ENCODE measurements at regions not wholly inside any gene's neighbourhood (a gene's known extent, or its start where the extent isn't known, plus 50 kb on each side); places are given as distances from the start of the nearest gene placed in this dataset.

DNA sequence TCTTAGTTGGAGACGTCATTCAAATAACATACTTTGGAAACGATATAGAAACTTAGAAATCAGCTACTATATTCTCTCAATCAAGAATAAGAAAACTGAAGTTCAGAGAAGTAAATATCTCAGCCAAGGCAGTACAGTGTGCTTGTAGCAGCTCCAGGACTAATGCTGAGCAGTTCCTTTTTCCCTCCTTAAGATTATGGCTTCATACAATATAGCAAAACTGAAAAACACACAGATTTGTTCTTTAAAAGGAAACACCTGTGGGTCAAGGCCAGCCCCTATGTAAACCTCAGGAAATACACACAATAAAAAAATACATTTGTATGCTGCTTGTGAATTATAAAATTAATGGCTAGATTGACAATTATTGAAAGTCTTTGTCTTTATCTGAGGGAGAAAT, 212.7 kb upstream of the EDNRB start:
- intact Hi-C loops (cut with DNase I), result no loop called here
- no peak overlapping the region for H3K4me3 ChIP-seq
- no peaks in the 10 kb centered on the region for H3K36me3 ChIP-seq
- H3K27ac ChIP-seq, result no peak overlapping the region
- 38% methylated on average over 2 of the region's 2 CpGs for WGBS (ENCODE audit: insufficient coverage, low coverage, low lambda C conversion rate, missing lambda C conversion rate)
- DNase-seq, result no peak
- no peaks in the 10 kb centered on the region for H3K27me3 ChIP-seq
- no peaks in the 10 kb centered on the region for H3K9me3 ChIP-seq
- ATAC-seq, result no peak
- TF ChIP-seq POLR2A (IDR thresholded peaks at IDR 0.05), result no peak
- TF ChIP-seq, protein P1, sequence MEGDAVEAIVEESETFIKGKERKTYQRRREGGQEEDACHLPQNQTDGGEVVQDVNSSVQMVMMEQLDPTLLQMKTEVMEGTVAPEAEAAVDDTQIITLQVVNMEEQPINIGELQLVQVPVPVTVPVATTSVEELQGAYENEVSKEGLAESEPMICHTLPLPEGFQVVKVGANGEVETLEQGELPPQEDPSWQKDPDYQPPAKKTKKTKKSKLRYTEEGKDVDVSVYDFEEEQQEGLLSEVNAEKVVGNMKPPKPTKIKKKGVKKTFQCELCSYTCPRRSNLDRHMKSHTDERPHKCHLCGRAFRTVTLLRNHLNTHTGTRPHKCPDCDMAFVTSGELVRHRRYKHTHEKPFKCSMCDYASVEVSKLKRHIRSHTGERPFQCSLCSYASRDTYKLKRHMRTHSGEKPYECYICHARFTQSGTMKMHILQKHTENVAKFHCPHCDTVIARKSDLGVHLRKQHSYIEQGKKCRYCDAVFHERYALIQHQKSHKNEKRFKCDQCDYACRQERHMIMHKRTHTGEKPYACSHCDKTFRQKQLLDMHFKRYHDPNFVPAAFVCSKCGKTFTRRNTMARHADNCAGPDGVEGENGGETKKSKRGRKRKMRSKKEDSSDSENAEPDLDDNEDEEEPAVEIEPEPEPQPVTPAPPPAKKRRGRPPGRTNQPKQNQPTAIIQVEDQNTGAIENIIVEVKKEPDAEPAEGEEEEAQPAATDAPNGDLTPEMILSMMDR (IDR thresholded peaks at IDR 0.05), result no peak
- H3K4me1 ChIP-seq, result no peaks in the 10 kb centered on the region

DNA sequence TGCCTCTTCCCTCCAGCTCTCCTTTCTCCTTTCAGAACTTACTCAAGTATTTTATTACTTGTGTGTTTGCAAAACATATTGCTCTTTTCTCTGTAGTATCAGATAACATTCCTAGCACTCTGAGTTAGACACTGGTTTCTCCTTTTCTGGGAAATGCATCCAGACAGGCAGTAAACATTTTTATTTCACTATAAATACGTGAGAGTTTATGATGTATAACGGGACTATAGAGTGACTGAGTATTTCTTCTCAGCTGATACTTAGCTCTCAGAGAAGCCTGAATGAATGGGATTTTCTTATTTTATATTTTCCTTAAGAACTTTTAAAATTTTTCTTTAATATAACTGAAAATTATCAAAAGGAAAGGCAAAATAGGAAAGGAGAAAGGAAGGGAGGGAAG, 211.2 kb upstream of the EDNRB start:
- intact Hi-C loops (cut with DNase I), result no loop called here
- Histone ChIP-seq H3K27me3 (no peaks in the 10 kb centered on the region), H3K36me3 (no peaks in the 10 kb centered on the region), H3K9me3 (no peaks in the 10 kb centered on the region), H3K27ac (no peak overlapping the region), H3K4me1 (no peaks in the 10 kb centered on the region), H3K4me3 (no peak overlapping the region)
- WGBS (ENCODE audit: insufficient coverage, low coverage, low lambda C conversion rate, missing lambda C conversion rate), result 70% methylated on average over 2 of the region's 2 CpGs
- ATAC-seq (no peak), DNase-seq (no peak)
- TF ChIP-seq, protein P1 (IDR thresholded peaks at IDR 0.05), result no peak
- no peak for TF ChIP-seq POLR2A (IDR thresholded peaks at IDR 0.05)

DNA sequence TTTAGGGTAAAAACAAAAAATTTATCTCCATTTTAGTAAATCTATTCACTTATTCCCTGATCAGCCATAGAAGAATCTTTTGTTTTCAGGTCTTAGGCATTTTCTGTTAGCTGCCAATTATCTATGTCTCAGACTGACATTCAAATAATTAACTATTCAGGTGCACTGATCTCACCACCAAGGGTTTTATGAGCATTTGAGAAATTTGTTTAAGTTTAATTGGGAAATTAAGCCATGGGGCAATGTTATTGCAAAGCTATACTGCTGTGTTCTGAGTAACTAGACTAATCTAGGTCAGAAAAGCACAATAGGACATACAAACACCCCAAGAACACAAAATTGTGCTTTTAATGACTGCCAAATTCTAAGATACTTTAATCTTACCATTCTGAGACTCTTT, 210.7 kb upstream of the EDNRB start:
- no peaks in the 10 kb centered on the region for H3K4me1 ChIP-seq
- ATAC-seq (no peak), DNase-seq (no peak)
- no peaks in the 10 kb centered on the region for H3K9me3 ChIP-seq
- H3K4me3 ChIP-seq, result no peak overlapping the region
- H3K27me3 ChIP-seq, result no peaks in the 10 kb centered on the region
- intact Hi-C loops (cut with DNase I), result no loop called here
- H3K27ac ChIP-seq, result no peak overlapping the region
- no peak for TF ChIP-seq POLR2A (IDR thresholded peaks at IDR 0.05)
- TF ChIP-seq, protein P1 (IDR thresholded peaks at IDR 0.05), result no peak
- no peaks in the 10 kb centered on the region for H3K36me3 ChIP-seq

DNA sequence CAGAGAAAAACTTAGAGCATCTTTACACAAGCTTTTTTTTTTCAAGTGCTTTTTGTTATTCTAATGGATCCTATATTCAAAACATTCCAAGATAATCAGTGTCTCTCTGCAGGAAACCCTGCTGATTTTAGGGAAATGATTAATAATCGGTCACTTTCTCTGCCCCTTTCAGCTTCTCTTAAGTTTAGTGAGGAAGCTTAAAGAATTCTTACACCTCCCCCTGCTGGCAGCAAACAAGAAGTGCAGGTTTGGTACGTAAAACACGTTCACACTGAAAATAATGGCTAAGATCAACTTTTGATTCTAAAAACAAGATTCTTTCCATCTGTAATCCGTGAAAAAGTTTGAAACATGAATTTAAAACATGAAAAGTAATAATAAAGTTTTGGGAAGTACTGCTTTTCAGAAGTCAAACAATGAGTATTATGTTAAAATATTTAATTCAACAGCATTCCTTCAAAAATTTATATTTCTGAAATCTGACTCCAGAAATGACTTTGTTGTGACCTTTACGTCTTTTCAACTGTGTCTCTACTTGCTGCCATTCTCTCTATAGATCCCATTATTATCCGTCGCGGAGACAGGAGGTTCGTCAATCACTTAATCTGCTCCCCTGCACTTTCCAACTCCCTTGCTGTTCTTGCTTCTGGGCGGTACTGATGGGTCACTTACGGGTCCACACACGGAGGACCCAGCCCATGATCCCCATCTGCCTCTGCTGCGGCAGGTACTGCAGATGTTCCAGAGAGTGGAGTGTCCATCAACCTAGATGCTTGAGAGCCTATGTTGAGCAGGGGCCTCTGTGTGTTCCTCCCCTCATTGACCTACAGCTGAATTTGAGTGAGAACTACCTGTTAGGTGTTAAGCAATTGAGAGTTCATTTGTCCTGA, 203.1 kb upstream of the EDNRB start:
- WGBS (ENCODE audit: insufficient coverage, low coverage, low lambda C conversion rate, missing lambda C conversion rate), result 34% methylated on average over 13 of the region's 13 CpGs
- Histone ChIP-seq H3K9me3 (no peaks in the 10 kb centered on the region), H3K4me3 (no peak overlapping the region), H3K27me3 (no peaks in the 10 kb centered on the region), H3K27ac (no peak overlapping the region), H3K36me3 (no peaks in the 10 kb centered on the region), H3K4me1 (no peaks in the 10 kb centered on the region)
- TF ChIP-seq, protein P1 (IDR thresholded peaks at IDR 0.05), result peak; percentile 77 to 87 (median 82)
- no peak for TF ChIP-seq POLR2A (IDR thresholded peaks at IDR 0.05)
- intact Hi-C loops (cut with DNase I), result loop anchor here in 1 of 2 donors (5.0 kb wide), 1 partner anchor 339 kb away; no protein-coding TSS in a partner anchor
- no peak for DNase-seq
- ATAC-seq, result peak; percentile 68 to 87 (median 82)
